Osteocyte (in vitro differentiated cells): ENCODE measurements at regions not wholly inside any gene's neighbourhood (a gene's known extent, or its start where the extent isn't known, plus 50 kb on each side); places are given as distances from the start of the nearest gene placed in this dataset.

Experiments
- DNase-seq: peaks from one replicate; pipeline ENCODE4 v3.0.0; 2021; ENCODE audit warnings: mixed read lengths; ENCODE audit not compliant: unreplicated experiment; ENCODE audit errors: extremely low spot score
- H3K27ac Mint-ChIP-seq: one replicate; pipeline ENCODE4 v1.8.0; 2021; ENCODE audit warnings: mild to moderate bottlenecking, mixed read lengths; ENCODE audit not compliant: unreplicated experiment
- H3K27me3 Mint-ChIP-seq: one replicate; pipeline ENCODE4 v1.8.0; 2021; ENCODE audit warnings: mixed read lengths; ENCODE audit not compliant: unreplicated experiment
- H3K36me3 Mint-ChIP-seq: one replicate; pipeline ENCODE4 v1.8.0; 2021; ENCODE audit warnings: mixed read lengths; ENCODE audit not compliant: unreplicated experiment
- H3K4me1 Mint-ChIP-seq: one replicate; pipeline ENCODE4 v1.8.0; 2021; ENCODE audit warnings: mixed read lengths; ENCODE audit not compliant: unreplicated experiment
- H3K4me3 Mint-ChIP-seq: one replicate; pipeline ENCODE4 v1.8.0; 2021; ENCODE audit warnings: mild to moderate bottlenecking, moderate library complexity, mixed read lengths; ENCODE audit not compliant: unreplicated experiment
- H3K9me3 Mint-ChIP-seq: one replicate; pipeline ENCODE4 v1.8.0; 2021; ENCODE audit warnings: mixed read lengths; ENCODE audit not compliant: unreplicated experiment
- CTCF ChIP-seq: fragments of 200-600 bp; sonication (generic); IDR thresholded peaks from 2 replicates; pipeline ENCODE4 v1.5.0; 2021; ENCODE audit warnings: antibody characterized with exemption, mild to moderate bottlenecking, moderate library complexity

DNA sequence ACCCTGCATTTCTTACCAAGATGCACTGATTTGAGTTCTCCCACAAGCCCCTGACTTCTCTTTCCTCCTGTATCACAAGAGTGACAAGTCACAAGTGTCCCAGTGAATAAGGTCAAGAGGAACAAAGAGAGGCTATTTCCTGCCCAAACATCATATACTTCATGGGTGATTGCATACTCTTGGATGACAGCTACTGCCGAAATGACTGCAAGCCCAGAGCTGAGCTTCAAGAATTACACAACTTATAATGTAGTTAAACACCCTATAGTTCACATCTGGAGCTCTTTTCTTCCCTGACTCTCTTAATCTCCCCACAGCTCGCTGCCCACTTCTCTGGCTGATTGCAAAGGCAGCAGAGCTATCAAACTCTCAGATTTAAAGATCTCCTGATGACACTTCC is 289.7 kb upstream of the PARD3B start:
- H3K27ac Mint-ChIP-seq: no peak overlapping the region
- DNase-seq: no peak
- peaks cover 10% of the 10 kb centered on the region for H3K4me1 Mint-ChIP-seq
- H3K9me3 Mint-ChIP-seq: no peaks in the 10 kb centered on the region
- H3K4me3 Mint-ChIP-seq: no peak overlapping the region
- H3K36me3 Mint-ChIP-seq: no peaks in the 10 kb centered on the region
- peaks cover 14% of the 10 kb centered on the region for H3K27me3 Mint-ChIP-seq
- no peak for TF ChIP-seq CTCF

DNA sequence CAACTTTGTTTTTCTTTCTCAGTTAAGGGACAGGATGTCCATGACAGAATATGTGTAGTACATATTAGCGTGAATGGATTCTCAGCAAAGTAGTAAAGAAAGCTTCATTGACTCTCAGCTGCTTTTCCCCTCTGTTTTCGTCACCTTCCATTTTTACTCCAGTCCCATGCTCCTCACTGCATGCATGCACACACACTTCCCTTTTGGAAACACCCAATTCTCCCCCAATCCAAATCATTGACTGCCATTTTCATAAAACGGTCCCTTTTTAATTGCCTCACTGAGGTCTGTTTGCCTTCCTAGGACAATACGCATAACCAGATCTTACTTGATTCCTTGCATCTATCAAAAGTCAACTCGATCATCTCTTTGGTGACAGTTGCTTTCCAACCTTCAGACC is 287.5 kb upstream of the PARD3B start:
- H3K27ac Mint-ChIP-seq: no peak overlapping the region
- TF ChIP-seq CTCF: no peak
- H3K27me3 Mint-ChIP-seq: peaks cover 14% of the 10 kb centered on the region
- H3K36me3 Mint-ChIP-seq: no peaks in the 10 kb centered on the region
- H3K4me1 Mint-ChIP-seq: peaks cover 11% of the 10 kb centered on the region
- no peak for DNase-seq
- H3K4me3 Mint-ChIP-seq: no peak overlapping the region
- H3K9me3 Mint-ChIP-seq: no peaks in the 10 kb centered on the region

DNA sequence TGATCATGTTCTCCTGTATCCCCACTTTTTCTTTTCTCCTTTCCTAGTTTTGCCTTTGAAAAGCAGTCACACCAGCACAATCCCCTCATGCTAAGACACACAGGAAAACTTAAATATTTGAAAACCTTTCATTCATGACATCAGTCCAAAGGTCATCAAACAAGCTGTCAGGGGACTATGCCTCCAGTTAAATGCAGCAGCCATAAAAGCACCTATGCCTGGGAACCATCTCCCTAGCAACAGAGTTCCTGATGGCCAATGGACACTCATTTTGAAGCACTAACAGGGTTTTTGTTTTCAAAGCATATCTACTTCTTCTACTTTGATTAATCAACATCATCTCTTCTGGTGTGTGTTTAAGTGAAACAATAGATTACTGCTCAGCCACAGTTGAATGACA is 286.4 kb upstream of the PARD3B start:
- Mint-ChIP-seq H3K36me3 (no peaks in the 10 kb centered on the region), H3K27ac (no peak overlapping the region), H3K4me1 (peaks cover 11% of the 10 kb centered on the region), H3K9me3 (no peaks in the 10 kb centered on the region), H3K27me3 (peaks cover 7% of the 10 kb centered on the region), H3K4me3 (no peak overlapping the region)
- TF ChIP-seq CTCF: no peak
- no peak for DNase-seq

DNA sequence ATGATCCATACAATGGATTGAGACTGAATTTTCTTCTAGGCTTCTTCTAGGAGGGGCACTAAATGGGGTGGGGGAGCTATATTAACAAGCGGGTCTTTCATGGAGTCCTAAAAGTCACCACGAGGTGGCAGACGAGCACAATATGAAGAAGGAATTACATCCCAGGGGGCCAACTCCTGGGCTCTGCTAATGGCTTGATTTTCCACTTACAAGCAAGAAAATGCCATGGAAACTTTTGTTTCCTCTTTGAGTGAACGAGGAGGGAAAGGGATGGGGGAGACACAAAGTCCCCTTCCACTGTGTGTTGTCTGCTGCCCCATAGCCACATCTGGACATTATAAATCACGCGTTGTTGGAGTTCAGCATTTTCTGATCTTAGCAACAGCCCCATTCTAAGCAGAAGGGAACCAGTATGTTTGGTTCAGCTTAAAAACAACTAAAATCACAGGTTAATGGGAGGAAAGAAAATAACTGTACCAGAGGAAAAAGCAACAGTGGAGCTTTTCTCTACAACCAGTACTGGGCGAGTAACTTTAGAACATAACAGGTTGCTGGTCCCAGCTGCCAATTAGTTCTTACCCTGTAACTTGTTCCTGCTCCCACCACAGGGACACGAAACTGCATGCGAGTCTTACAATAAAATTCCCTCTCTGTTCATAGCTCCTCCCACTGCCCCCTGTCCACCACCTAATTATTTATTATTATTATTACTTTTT is 285.0 kb upstream of the PARD3B start:
- Mint-ChIP-seq H3K4me3 (no peak overlapping the region), H3K4me1 (peaks cover 11% of the 10 kb centered on the region), H3K27me3 (peaks cover 17% of the 10 kb centered on the region), H3K27ac (no peak overlapping the region), H3K36me3 (no peaks in the 10 kb centered on the region), H3K9me3 (no peaks in the 10 kb centered on the region)
- DNase-seq: peak; percentile 86
- peak; percentile 90 for TF ChIP-seq CTCF

- no peaks in the 10 kb centered on the region for H3K36me3 Mint-ChIP-seq
- no peak overlapping the region for H3K4me3 Mint-ChIP-seq
- peaks cover 11% of the 10 kb centered on the region for H3K4me1 Mint-ChIP-seq
- no peak overlapping the region for H3K27ac Mint-ChIP-seq
- H3K9me3 Mint-ChIP-seq: no peaks in the 10 kb centered on the region
- DNase-seq: no peak
- H3K27me3 Mint-ChIP-seq: peaks cover 17% of the 10 kb centered on the region
- TF ChIP-seq CTCF: no peak
These were observed 284.4 kb upstream of the PARD3B start for GRCh38 chr2:204260901-204261300.
